GM21390 (cell line): ENCODE measurements at regions not wholly inside any gene's neighbourhood (a gene's known extent, or its start where the extent isn't known, plus 50 kb on each side); places are given as distances from the start of the nearest gene placed in this dataset.
"Not testable (repeated sequence)": the region's sequence is repeated elsewhere in the genome, so short reads cannot be mapped to it uniquely, and the experiment has no call there.

ENCODE experiments used
- ATAC-seq: cut with Tn5 transposase; IDR thresholded peaks from one replicate; pipeline ENCODE4 v1.9.1; 2021; ENCODE audit not compliant: unreplicated experiment

DNA sequence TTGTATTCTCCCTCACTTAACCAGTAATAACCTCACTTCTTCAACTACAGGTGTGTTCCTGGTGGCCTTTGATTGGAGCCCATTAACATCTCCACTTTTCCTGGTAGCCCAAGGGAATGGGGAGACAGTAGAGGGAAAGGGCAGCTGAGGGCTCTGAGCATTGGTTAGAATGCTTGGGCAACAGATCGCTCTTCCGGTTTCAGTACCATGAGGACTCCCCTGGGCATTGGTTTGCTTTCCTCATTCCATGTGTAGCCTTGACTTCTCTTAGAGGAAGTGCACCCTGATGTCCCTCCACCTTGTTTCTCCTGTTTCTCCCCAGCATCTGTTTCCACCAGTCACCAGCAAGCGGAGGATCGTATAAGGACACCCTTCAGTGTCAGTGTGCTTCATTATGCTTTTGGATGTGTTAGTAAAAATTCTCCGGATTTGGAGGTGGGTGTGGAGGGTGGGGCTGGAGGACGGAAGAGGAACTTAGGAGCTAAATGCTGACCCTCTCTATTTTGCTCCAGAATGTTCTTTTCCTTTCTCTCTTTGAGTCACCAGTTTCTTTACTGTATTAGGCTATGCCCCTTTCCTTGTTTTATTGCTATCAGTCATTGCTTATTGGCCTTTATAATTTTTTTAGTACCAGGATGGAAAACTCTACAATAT, 50.6 kb upstream of the ZNG1B start:
- ATAC-seq = not testable (repeated sequence)

DNA sequence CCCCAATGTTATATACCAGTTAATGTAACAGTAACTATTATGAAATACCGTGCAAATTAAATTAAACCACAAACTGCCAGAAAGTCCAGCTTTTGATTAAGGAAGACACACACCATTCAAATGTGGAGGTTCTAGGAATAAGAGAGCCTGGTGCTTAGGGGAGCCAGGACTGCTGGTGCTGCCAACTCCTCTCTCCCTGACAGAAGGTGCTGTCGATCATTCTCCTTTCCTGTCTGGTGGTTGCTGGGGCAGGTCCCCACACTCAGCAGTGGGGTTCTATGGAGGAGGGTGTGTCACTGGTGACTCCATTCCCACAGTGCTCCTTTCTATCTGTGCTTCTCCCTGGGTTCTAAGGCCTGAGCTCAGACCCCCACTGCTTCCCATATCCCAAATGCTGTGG, 57.9 kb upstream of the ZNG1B start:
- ATAC-seq = not testable (repeated sequence)

DNA sequence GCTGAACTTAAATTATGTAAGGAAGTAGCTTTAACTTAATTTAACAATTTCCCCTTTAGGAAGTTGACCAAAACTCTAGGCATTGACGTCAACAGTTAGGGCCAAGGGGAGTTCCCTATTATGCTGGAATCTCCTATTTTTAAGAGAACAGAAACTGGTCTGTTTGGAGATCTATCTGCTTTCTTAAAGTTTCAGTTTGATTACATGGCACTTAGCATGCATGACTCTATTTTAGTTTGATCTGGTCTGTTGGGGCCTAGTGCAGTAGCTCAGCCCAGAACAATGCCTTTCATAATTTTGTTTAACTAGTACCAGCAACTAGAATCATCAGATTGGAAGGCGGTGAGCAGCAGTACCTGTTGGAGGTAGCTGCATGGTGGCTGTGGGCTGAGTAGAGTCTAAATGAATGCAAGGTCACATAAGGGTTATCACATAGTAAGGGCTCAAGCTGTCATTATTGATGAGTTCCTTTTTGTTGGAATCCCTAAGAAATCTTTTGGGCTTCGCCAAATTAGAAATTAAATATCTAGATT, 60.5 kb upstream of the ZNG1B start:
- peak; percentile 87 for ATAC-seq

DNA sequence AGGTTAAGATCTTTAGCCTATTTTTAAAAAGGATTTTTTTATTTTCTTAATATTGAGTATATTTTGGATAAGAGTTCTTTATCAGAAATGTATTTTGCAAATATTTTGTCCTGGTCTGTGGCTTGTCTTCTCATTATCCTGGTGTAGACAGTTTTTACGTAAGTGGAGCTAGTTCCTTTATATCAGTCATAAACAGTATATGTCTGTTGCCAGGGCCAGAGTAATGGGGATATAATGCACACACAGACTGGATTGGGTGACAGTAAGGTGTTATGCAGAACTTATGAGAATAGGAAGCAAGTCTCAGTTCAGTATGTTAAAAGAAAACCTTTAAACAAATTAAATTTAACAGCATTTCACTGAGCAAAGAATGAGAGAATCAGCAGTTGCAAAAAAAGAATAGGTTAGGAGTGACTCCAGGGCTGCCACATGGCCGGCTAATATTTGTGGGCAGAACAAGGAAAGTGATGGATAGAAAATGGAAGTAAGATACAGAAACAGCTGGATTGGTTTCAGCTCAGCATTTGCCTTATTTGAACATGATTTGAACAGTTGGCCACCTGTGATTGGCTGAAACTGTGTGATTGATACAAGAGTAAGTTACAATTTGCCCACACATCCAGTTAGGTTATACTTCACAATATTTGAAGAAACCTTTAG, 61.1 kb upstream of the ZNG1B start:
- peak; percentile 39 for ATAC-seq

DNA sequence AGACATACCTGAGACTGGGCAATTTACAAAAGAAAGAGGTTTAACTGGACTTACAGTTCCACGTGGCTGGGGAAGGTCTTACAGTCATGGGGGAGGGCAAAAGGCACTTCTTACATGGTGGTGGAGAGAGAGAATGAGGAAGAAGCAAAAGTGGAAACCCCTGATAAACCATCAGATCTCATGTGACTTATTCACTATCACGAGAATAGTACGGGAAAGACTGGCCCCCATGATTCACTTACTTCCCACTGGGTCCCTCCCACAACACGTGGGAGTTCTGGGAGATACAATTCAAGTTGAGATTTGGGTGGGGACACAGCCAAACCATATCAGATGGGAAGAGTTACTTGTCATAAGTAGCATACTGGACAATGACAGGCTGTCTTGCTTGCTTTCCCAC, 62.6 kb upstream of the ZNG1B start:
- ATAC-seq = not testable (repeated sequence)

DNA sequence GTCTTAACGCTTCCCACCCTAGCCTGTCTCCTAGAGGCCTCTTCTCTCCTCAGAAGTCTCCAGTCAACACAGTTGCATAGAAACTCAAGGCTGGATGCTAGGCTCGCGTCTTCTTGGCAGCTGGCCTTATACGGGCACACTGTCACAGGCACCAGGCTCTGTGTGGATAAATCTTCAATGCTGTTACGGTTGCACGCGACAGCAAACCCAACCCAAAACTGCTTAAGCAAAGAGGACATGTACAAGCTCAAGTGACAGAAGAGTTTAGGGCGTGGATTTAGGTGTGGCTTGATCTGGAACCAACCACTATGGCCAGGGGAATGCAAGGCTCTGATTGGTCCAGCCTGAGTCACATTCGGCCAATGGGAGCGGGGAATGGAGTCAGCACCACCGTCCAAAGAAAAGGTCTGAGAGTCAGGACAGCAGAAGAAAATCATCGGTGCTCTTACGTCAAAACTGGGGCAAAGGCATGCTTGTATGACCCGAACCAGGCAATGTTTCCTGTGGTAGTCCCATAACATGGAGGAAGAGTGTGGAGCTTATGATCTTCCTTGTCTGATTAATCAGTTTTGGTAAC, 65.1 kb upstream of the ZNG1B start:
- not testable (repeated sequence) for ATAC-seq

DNA sequence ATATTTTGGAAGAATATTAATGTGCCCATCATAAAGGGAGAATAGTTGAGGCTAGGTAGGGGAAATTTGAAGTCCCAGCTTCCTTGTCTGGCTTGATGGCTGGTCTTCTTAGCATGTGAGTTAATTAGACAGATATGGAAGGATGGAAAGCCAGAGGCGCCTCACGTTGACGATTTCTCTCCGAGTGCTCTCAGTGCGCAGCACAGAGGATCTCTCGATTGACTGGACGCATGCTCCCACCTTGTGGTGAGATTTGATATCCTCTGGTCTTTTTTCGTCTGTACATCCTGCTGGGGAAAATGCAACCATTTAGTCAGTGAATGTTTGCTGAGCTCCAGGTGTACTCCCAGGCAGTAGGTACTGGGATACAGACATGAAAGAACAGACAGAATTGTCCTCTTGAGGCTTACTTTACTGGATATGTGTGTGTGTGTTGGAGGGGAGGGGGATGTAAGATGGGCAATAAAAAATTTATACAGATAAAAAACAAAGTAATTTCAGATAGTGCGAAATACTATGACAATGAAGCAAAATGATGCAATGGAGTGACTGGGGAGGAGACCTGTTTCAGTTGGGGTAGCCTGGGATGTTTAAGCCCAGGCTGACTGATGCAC, 66.9 kb upstream of the ZNG1B start:
- ATAC-seq = no peak

DNA sequence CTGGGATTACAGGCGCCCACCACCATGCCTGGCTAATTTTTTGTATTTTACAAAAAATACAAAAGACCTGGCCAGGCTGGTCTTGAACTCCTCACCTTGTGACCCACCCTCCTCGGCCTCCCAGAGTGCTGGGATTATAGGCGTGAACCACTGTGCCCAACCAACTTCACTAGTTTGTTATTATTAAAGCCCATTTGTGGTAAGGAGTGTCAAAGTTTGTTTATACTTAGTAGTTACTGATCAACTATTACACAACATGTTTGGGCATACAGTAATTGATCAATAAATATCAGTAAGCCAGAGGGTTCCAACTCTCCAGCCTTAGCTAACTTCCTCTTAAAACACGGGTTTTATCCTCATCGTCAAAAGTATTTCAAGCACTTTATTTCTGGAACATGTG, 67.5 kb upstream of the ZNG1B start:
- no peak for ATAC-seq

DNA sequence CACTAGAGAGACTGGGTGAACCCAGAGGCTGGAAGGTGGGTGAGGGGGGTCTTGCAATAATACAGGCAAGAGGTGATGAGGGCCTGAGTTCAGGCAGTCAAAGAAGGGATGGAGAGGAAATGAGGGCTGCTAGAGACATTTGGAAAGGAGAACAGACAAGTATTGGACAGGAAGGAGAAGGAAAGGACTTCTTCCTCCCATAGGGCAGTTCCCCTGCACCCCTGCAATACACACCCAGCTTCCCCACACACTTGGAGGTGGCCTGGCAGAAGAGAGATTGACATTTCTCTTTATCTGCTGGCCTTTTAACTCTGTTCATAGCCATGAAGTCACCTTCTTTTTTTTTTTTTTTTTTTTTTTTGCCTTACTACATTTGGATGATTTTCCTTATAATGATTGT, 68.9 kb upstream of the ZNG1B start:
- ATAC-seq = not testable (repeated sequence)

DNA sequence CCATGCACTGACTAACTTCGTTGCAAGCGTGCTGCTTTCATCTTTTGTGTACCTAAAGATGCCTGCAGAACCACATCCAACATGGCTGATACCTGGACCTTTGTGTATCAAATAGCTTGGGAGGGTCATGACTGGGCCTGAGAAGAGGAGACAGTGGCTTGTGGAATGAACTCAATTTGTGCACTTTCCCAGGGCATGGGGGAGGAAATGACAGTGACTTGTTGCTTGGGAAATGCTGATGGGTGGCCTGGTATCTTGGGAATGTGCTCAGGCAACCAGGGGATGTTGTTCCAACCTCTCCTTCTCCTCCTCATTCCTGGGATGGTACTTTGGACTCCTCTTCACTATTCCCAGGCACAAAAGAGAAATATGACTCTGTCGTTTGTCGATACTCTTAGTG, 70.7 kb upstream of the ZNG1B start:
- ATAC-seq = not testable (repeated sequence)

DNA sequence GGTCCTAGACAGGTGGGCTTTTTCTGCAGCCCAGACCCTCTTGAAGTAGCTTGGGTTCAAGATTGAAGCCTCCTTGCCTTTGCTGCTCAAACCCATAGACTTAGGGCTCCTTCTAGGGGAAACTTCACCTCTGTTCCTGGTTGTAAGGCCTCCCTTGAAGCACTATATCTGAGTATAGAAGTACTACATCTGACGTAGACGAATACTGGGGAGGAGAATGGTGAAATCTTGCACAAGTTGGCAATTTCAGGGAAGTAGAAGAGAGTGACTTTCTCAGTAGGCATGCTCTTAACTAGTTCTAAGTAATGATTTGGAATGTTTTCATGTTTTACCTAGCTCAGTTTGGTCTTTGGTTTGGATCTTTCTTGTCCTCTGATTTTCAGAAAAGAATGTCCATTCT, 71.7 kb upstream of the ZNG1B start:
- ATAC-seq = not testable (repeated sequence)

DNA sequence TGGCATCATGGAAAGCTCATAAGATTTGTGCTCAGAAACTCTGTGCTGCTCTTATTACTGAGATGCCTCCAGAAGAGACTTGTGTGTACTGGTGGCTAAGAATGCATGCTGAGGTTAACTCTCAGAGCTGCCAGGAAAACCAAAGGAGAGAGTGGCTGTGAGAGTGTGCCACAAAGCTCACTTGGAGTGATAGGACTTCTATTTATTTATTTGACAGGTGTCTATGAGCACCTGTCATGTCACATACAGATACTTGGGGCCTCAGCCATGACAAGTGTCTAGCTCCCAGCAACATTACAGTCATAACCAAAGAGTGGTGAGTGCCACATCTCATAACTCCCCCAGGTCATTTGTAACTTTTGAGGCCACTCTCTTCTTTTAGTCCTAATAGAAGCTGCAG, 72.2 kb upstream of the ZNG1B start:
- ATAC-seq = not testable (repeated sequence)

DNA sequence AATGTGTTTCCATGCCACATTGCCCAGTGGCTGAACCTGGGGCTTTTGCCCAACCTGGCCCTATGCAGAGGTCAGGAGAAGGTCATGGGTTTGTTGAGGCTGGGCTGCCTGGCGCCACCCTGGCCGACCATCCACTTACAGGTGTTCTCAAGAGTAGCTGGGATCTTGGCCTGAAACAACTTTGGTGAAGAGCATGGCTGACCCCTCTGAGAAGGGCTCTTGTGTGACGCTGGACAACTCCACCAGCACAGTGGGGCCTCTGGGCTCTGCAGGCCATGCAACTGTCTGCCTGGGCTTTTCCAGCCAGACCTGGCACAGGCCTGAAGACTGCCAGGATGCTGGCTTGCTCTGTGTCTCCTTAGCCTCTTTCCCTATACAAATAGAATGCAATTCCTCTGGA, 76.4 kb upstream of the ZNG1B start:
- ATAC-seq = no peak

DNA sequence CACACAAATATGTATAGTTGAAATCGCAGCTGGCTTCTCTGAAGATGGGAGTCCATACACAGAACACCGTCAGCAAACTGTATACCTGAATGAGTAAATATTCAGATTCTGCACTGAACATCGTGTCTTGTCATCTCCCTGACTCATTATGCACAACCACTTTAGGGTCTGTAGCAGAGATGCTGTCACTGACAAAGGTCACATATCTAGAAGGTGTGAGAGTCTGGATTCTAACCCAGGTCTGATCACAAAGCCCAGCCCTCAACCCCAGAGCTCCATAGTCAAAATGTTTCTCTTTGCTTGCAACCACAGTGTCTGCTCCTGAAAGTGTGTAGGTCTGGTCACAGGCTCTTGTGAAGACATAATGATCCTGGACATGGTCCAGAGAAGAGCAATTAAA, 78.3 kb upstream of the PAX8 start:
- no peak for ATAC-seq

DNA sequence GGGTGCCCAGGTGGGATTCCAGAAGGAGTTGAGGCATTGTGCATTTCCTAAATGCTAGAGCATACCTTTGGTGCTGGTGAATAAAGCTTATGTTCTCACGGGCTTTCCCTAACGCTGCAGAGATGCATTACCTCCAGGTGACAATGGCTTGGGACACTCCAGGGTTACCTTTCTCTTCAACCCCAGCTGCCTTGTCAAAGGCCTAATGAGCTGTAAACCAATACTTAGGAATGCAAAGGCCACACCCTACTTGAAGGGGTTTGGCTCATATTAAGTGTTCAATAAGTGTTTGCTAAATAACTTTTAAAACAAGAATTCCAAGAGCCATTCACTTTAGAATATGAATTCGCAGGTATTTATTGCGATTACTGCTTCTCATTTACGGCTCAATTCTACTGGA, 77.6 kb upstream of the PAX8 start:
- not testable (repeated sequence) for ATAC-seq

DNA sequence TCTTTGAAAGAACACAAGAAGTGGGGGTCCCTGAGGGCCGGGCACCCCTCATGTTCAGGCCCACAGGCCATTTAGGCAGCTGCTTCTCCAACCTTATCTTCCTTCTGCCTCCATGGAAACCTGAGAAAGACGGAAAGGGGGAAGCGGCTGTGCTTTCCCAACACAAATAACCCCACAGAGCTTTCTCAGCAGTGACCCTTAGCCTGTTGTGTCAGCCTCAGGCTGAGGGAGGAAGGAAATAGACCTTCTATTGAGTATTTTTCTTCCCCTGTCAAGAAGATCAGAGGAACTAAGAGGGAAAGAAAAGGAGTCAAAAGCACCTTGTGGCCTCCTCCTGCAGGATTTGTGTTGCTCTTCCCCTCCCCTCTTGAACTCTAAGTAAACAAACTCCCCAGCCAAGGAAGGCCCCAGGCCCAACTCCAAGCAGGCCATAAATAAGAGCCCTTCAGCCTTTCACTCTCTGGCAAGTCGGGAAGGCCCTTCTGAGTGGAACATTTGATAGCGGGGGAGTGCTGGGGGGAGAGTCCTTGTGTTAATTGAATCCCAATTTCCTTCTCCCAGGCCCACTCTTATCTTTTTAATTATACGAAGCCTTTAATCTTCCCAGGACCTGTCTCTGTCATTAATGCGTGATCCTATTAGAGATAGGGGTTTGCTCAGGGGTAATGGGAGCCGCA, 76.8 kb upstream of the PAX8 start:
- ATAC-seq = not testable (repeated sequence)

DNA sequence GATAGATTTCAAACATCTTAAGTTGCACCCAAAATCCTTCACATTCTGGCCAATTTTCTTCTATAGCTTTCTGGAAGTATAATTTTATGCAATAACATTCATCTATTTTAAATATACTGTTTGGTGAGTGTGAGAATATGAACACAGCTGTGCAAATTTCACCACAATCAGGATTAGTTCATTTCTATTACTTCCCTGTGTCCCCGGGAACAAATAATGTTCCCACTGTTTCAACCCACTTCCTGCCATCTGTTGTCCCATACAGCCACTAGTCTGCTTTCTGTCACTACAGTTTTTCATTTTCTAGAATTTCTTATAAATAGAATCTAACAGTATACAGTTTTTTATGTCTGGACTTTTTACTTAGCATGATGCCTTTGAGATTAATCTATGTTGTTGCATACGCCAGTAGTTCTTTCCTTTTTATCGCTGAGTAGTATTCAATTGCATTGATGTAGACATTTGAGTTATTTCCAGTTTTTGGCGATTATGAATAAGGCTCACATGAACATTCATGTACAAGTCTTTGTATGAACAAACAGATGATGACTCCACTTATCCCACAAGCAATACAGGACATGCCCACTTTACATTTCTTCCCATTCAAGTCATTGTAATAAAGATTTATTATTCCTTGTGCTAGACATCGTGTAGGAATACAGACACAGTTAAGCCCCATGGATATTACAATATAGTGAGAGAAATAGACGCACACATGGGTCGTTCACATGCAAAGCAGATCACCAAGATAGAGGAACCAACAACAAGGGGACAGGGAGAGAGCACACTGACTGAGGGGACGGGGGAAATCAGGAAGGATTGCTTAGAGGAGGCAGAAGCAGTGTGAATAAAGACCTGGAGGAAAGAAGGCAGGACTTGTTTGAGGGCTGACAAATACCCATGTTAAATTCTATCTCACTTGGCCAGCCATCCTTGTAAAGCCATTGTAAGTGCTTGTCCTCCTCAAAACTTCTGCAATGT, 72.9 kb upstream of the PAX8 start:
- no peak for ATAC-seq

DNA sequence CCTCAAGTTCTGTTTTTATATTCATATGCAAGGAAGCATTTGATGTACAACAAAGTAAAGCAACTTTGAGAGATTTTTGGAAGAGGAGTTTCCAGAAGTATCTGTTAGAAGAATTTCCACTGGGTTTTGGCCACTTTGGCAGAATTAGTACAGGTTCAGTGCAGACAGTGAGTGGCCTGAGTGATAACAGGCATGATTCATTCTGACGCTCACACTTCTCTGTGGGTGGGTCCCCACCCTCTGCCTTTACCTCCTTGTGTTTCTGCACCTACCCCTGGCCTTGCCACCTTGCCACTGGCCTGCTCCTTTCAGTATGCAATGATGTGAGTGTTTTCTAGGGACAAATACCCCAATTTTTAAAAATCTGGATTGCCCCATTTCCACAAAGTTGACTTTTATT, 65.1 kb upstream of the PAX8 start:
- ATAC-seq = not testable (repeated sequence)

DNA sequence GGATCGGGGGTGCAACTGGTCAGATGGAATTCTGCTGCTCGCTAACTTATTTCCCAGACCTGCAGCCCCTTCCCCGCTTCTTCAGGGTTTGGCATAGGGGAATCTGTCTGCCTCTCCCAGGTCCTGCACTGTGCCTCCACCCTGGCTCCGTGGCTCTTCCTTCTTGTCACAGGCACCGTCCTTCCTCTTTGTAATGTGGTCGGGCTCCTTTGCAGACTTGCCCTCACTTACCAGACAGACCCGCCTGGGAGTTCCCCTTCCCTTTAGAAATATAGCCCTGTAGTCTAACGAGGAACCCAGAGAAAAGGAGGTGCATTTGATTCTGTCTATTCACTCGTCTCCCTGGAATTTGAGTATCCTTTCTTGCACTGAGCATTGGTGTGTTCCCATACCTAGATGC, 63.9 kb upstream of the PAX8 start:
- ATAC-seq = no peak

DNA sequence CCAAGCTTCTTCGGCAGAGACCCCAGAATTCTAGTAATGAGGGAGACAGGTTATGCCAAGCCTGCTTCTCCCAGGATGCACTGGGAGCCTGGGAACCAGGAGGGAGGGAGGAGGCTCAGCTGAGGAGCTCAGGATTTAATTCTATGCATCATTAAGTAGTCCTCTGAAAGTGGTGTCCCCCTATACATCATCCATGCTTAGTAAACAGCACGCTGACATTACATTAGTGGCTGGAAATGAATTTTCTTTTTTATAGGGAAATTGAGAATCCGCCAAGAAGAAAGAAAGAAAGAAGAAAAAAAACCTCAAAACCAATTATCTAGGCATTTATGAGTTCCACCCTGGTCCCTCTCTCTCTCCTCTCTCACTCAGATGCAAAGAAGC, 63.1 kb upstream of the PAX8 start:
- ATAC-seq = not testable (repeated sequence)
